ENCODE measurements at regions not wholly inside any gene's neighbourhood (a gene's known extent, or its start where the extent isn't known, plus 50 kb on each side); places are given as distances from the start of the nearest gene placed in this dataset.

- no peak for DNase-seq (ENCODE audit: low spot score)
- TF ChIP-seq, protein P1, sequence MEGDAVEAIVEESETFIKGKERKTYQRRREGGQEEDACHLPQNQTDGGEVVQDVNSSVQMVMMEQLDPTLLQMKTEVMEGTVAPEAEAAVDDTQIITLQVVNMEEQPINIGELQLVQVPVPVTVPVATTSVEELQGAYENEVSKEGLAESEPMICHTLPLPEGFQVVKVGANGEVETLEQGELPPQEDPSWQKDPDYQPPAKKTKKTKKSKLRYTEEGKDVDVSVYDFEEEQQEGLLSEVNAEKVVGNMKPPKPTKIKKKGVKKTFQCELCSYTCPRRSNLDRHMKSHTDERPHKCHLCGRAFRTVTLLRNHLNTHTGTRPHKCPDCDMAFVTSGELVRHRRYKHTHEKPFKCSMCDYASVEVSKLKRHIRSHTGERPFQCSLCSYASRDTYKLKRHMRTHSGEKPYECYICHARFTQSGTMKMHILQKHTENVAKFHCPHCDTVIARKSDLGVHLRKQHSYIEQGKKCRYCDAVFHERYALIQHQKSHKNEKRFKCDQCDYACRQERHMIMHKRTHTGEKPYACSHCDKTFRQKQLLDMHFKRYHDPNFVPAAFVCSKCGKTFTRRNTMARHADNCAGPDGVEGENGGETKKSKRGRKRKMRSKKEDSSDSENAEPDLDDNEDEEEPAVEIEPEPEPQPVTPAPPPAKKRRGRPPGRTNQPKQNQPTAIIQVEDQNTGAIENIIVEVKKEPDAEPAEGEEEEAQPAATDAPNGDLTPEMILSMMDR (IDR thresholded peaks at IDR 0.05; ENCODE audit: extremely low read depth, missing control alignments), result no peak
These were observed 147.1 kb upstream of the MAP1B start for GRCh38 chr5:71960195-71960594.

DNA sequence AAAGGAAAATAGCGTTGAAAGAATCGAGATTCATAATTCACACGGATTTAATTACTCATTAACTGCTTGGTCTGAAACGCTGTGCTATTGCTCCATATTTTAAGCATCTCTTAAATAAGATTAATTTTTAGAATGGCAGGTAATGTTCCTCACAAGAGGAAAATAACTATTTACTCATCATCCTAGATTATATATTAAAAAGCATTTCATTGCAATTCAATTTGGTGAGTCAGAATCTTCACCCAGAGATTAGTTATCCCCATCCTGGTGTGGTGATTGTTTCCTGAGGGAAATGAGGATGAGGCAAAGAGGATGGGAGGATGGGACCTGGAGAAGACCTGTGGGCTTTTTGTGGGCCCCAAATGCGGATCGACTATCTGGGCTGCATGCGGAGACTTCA, 145.5 kb upstream of the MAP1B start:
- no peak for DNase-seq (ENCODE audit: low spot score)
- TF ChIP-seq, protein P1 (IDR thresholded peaks at IDR 0.05; ENCODE audit: extremely low read depth, missing control alignments), result no peak

- DNase-seq (ENCODE audit: low spot score), result no peak
- TF ChIP-seq, protein P1 (IDR thresholded peaks at IDR 0.05; ENCODE audit: extremely low read depth, missing control alignments), result no peak
These were observed 137.8 kb upstream of the MAP1B start for GRCh38 chr5:71969460-71969859.

GRCh38 chr5:71971862-71972261, 135.4 kb upstream of the MAP1B start:
- no peak for DNase-seq (ENCODE audit: low spot score)

DNA sequence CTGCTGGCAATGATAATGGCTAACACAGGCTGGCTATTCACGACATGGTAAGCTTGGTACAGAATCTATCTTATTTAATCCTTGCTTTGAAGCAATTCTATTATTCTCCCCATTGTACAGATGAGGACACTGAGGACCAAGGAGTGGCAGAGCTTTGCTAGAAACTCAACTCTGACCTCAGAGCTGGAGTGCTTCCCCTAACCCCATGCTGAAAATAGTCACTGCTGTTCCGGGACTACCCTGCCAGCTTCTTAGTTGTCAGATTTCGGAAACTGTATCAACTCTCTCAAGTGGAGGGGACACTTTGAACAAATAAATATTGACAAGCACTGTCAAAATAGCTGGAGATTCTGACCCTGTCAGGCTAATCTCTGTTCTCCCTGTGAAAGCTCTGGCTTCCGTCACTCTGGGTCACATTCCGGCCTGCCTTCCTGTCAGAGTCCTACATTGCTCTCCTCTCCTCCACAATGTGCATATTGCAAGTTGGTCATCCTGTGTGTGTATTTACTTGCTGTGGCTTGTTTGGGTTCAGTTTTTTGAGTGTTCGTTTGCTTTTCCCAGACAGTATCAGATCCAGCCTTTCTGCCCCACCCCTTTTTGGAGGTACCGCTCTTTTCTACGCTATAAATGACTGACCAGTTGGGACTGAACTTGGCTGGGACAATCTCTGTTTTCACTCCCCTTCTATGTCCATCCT, 134.3 kb upstream of the MAP1B start:
- TF ChIP-seq, protein P1 (IDR thresholded peaks at IDR 0.05; ENCODE audit: extremely low read depth, missing control alignments), result no peak
- DNase-seq (ENCODE audit: low spot score), result no peak

More at GRCh38 chr5:71971862-71972261, 135.4 kb upstream of the MAP1B start:
- TF ChIP-seq, protein P1 (IDR thresholded peaks at IDR 0.05; ENCODE audit: extremely low read depth, missing control alignments), result no peak

DNA sequence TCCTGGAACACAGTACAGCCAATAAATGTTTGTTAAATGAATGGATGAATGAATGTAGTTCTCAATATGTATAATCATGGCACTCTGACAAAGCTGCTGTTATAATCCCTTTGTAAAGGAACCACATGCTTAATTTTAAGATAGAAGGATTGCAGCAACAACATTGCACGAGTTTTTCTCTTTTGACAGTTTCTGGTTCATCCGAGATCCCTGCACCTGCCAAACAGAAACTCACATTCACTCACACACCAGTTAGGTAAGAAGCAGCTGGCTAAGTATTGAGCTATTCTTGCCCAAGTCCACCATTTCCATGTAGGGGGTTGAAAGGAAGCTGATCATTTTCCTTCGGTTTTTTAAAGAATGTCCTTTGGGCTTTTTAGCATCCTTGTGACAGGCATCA, 133.7 kb upstream of the MAP1B start:
- TF ChIP-seq, protein P1 (IDR thresholded peaks at IDR 0.05; ENCODE audit: extremely low read depth, missing control alignments), result no peak

GRCh38 chr5:71974165-71974564, 133.1 kb upstream of the MAP1B start:
- DNase-seq (ENCODE audit: low spot score), result no peak
- TF ChIP-seq, protein P1 (IDR thresholded peaks at IDR 0.05; ENCODE audit: extremely low read depth, missing control alignments), result no peak

More for the DNA sequence above, 133.7 kb upstream of the MAP1B start:
- no peak for DNase-seq (ENCODE audit: low spot score)

All from GM20000 (cell line).